K562 (cell line): ENCODE measurements at regions not wholly inside any gene's neighbourhood (a gene's known extent, or its start where the extent isn't known, plus 50 kb on each side); places are given as distances from the start of the nearest gene placed in this dataset.

ENCODE experiments used
- ATAC-seq: fragments of 200-7000 bp; cut with Tn5 transposase; 3 replicates; pipeline ENCODE4 v1.9.1; 2020; ENCODE audit warnings: moderate library complexity
- BruUV-seq: library from RNA; stranded (reverse); fragments of 400-500 nt; replicated peaks from 2 replicates; lab custom pipeline; 2021; lab: Mats Ljungman, UMichigan
- CTCF ChIA-PET: fragments of 300-600 bp; formaldehyde crosslinking; extraction: SDS; loops from one replicate; lab custom pipeline; 2021; ENCODE audit warnings: low intra/inter-chr PET ratio; lab: Yijun Ruan, JAX
- POLR2A ChIA-PET: fragments of 300-600, 350-650 bp; sonication (Branson Sonifier 250); formaldehyde crosslinking; extraction: SDS; loops from one replicate; lab custom pipeline; 2021; ENCODE audit warnings: antibody characterized with exemption, inconsistent platforms; lab: Yijun Ruan, JAX
- DNase-seq, 4 experiments: peaks; one replicate each; pipeline versions ENCODE4 v3.0.0 to v3.0.0-alpha.2; 2011 to 2018; ENCODE audit warnings: low spot score in 3 of 4, mixed read lengths in 3 of 4; ENCODE audit errors: extremely low read depth in 1 of 4
- FAIRE-seq: peaks from 2 replicates; lab custom pipeline; 2011; peaks lifted over from hg19 to GRCh38; lab: Jason Lieb, UNC
- H2AFZ ChIP-seq: 2 replicates; pipeline ENCODE4 v1.6.0; 2011; ENCODE audit warnings: low read depth, low read length, control low read depth, inconsistent platforms
- H3K27ac ChIP-seq: fragments of 200-600 bp; 3 replicates; pipeline ENCODE4 v1.8.0; 2011; ENCODE audit warnings: low read depth, mild to moderate bottlenecking, control low read depth, inconsistent platforms, low read length, moderate library complexity, mixed read lengths; ENCODE audit errors: extremely low read depth
- H3K27me3 ChIP-seq, 2 experiments: fragments of 300-600 bp in 1 of 2; 2 replicates in 1 of 2; 3 replicates in 1 of 2; pipeline versions ENCODE4 v1.6.0 to v1.8.0; 2011; ENCODE audit warnings: inconsistent platforms in 2 of 2, low read length in 2 of 2, mild to moderate bottlenecking in 1 of 2, mixed read lengths in 1 of 2, moderate library complexity in 1 of 2; ENCODE audit not compliant: control insufficient read depth in 2 of 2, insufficient read depth in 2 of 2
- H3K36me3 ChIP-seq: fragments of 300-600 bp; 3 replicates; pipeline ENCODE4 v1.8.0; 2011; ENCODE audit warnings: mild to moderate bottlenecking, low read length, inconsistent platforms; ENCODE audit not compliant: control insufficient read depth, insufficient read depth
- H3K4me1 ChIP-seq, 2 experiments: fragments of 200-600 bp in 1 of 2; replicated peaks in 1 of 2; 2 replicates in 1 of 2; 3 replicates in 1 of 2; pipeline versions ENCODE4 v1.5.1 to v1.8.0; 2011; ENCODE audit warnings: inconsistent platforms in 2 of 2, low read length in 2 of 2, mild to moderate bottlenecking in 1 of 2, mixed read lengths in 1 of 2, moderate library complexity in 1 of 2; ENCODE audit not compliant: control insufficient read depth in 2 of 2, insufficient read depth in 2 of 2
- H3K4me2 ChIP-seq: 2 replicates; pipeline ENCODE4 v1.6.1; 2011; ENCODE audit warnings: low read length, control low read depth, inconsistent platforms, mixed read lengths; ENCODE audit not compliant: insufficient read depth
- H3K4me3 ChIP-seq: fragments of 200-600 bp; sonication (generic), shearing (Covaris generic); 2 replicates; pipeline ENCODE4 v1.5.1; 2016; ENCODE audit warnings: control low read depth, inconsistent platforms
- H3K79me2 ChIP-seq: fragments of 200-600 bp; 3 replicates; pipeline ENCODE4 v1.8.0; 2011; ENCODE audit warnings: low read length, inconsistent platforms; ENCODE audit not compliant: control insufficient read depth, insufficient read depth
- H3K9ac ChIP-seq, 2 experiments: 2 replicates each; pipeline versions ENCODE4 v1.6.0 to v1.6.1; 2011; ENCODE audit warnings: low read depth in 2 of 2, low read length in 2 of 2, control low read depth in 1 of 2, inconsistent platforms in 1 of 2, mild to moderate bottlenecking in 1 of 2, mixed read lengths in 1 of 2; ENCODE audit not compliant: insufficient read depth in 1 of 2
- H3K9me1 ChIP-seq: one replicate; pipeline ENCODE4 v1.6.0; 2011; ENCODE audit warnings: inconsistent platforms, mild to moderate bottlenecking, low read length, moderate library complexity; ENCODE audit not compliant: control insufficient read depth, insufficient read depth
- H3K9me3 ChIP-seq: replicated peaks from 2 replicates; pipeline ENCODE4 v1.5.1; 2011; ENCODE audit warnings: low read depth, low read length, inconsistent platforms; ENCODE audit not compliant: control insufficient read depth, insufficient read depth
- H4K20me1 ChIP-seq: replicated peaks from 2 replicates; pipeline ENCODE4 v1.6.1; 2011; ENCODE audit warnings: low read length, inconsistent platforms, mixed read lengths; ENCODE audit not compliant: control insufficient read depth, insufficient read depth
- BRF2 ChIP-seq: IDR thresholded peaks from 3 replicates; pipeline ENCODE4 v1.6.1; 2011; ENCODE audit warnings: borderline replicate concordance, mild to moderate bottlenecking; ENCODE audit not compliant: insufficient read length, insufficient read depth
- DMBX1 ChIP-seq: fragments of 250-450 bp; sonication (Bioruptor Pico); IDR thresholded peaks from 2 replicates; pipeline ENCODE4 v1.8.0; 2022; ENCODE audit warnings: inconsistent platforms, mild to moderate bottlenecking, moderate library complexity, borderline replicate concordance
- HDAC2 ChIP-seq: fragments of 450-650 bp; IDR thresholded peaks from 2 replicates; pipeline ENCODE4 v1.6.1; 2016; ENCODE audit warnings: mild to moderate bottlenecking
- HNRNPUL1 ChIP-seq: fragments of 200-400 bp; formaldehyde crosslinking; IDR thresholded peaks from 2 replicates; pipeline ENCODE4 v1.6.1; 2017; ENCODE audit warnings: low read length
- NCOA1 ChIP-seq: fragments of 450-650 bp; IDR thresholded peaks from 2 replicates; pipeline ENCODE4 v1.6.1; 2016; ENCODE audit warnings: low read depth
- RUNX1 ChIP-seq: sonication (generic); IDR thresholded peaks from 2 replicates; pipeline ENCODE4 v1.6.1; 2016; ENCODE audit warnings: antibody characterized with exemption, low read depth
- SNRNP70 ChIP-seq: fragments of 200-400 bp; formaldehyde crosslinking; optimal IDR thresholded peaks from 2 replicates; pipeline ENCODE3; 2017; ENCODE audit warnings: low read depth, low read length
- STAT5A ChIP-seq: IDR thresholded peaks from 2 replicates; pipeline ENCODE4 v1.6.1; 2012; ENCODE audit warnings: low read length, inconsistent platforms, borderline replicate concordance
- TAF7 ChIP-seq: fragments of 450-650 bp; IDR thresholded peaks from 2 replicates; pipeline ENCODE4 v1.6.1; 2016; ENCODE audit warnings: missing genetic modification characterization, missing compliant biosample characterization
- TBP ChIP-seq: optimal IDR thresholded peaks from 2 replicates; pipeline ENCODE3; 2011; ENCODE audit warnings: low read depth, low read length, improper control_type of control experiment
- U2AF2 ChIP-seq: fragments of 200-400 bp; formaldehyde crosslinking; optimal IDR thresholded peaks from 2 replicates; pipeline ENCODE3; 2017; ENCODE audit warnings: low read depth, mild to moderate bottlenecking, low read length
- ZC3H8 ChIP-seq: fragments of 450-650 bp; IDR thresholded peaks from 2 replicates; pipeline ENCODE4 v1.6.1; 2017
- ZNF274 ChIP-seq: IDR thresholded peaks from 2 replicates; pipeline ENCODE4 v1.6.1; 2011; ENCODE audit warnings: low read depth, mild to moderate bottlenecking, low read length, moderate library complexity, borderline replicate concordance
- ZNF551 ChIP-seq: fragments of 250-450 bp; sonication (Bioruptor Pico); IDR thresholded peaks from 2 replicates; pipeline ENCODE4 v1.5.0; 2021; ENCODE audit warnings: mild to moderate bottlenecking, moderate library complexity
- ZNF609 ChIP-seq: sonication (generic); formaldehyde crosslinking; IDR thresholded peaks from 2 replicates; pipeline ENCODE4 v1.8.1; 2023; ENCODE audit warnings: missing genetic modification reagents, mild to moderate bottlenecking, borderline replicate concordance
- WGBS: fragments of 100-300 bp; shearing (Covaris generic); methylation state at CpG from one replicate; pipeline ENCODE4 v1.1.6; 2016; ENCODE audit warnings: low coverage, mixed read lengths; ENCODE audit not compliant: insufficient coverage; ENCODE audit errors: missing lambda C conversion rate; 5-methylcytosine and 5-hydroxymethylcytosine counted together
- in situ Hi-C: fragments of 300-500 bp; cut with MboI; formaldehyde crosslinking; loops from 4 replicates; pipeline ENCODE4 v1.15.0; 2018; ENCODE audit warnings: inconsistent platforms, mixed read lengths
- intact Hi-C: fragments of 100-400 bp; cut with micrococcal nuclease; formaldehyde crosslinking; loops from 2 replicates; pipeline ENCODE4 v1.14.2; 2022

GRCh38 chr13:111922086-111922485 is 144.9 kb upstream of the SOX1 start (continued):
- no peak for TF ChIP-seq BRF2

- Histone ChIP-seq H3K27me3 (peaks cover 0 to 46% of the 10 kb centered on the region in 2 experiments; a peak in 2 of 5 replicates), H3K79me2 (no peaks in the 10 kb centered on the region), H3K36me3 (no peaks in the 10 kb centered on the region), H3K4me1 (no peaks in the 10 kb centered on the region), H2AFZ (no peak overlapping the region), H4K20me1 (no peaks in the 10 kb centered on the region), H3K4me2 (no peak overlapping the region), H3K9ac (no peak overlapping the region), H3K9me1 (no peaks in the 10 kb centered on the region), H3K27ac (no peak overlapping the region), H3K9me3 (no peaks in the 10 kb centered on the region), H3K4me3 (no peak overlapping the region)
- no peak for FAIRE-seq
- BruUV-seq = no TSS peak
- intact Hi-C loops = no loop called here
- ChIA-PET CTCF (no interaction called here), POLR2A (no interaction called here)
- in situ Hi-C loops = no loop called here
- WGBS = 0% methylated on average over 4 of the region's 5 CpGs
- no peak for DNase-seq
- ATAC-seq = no peak
- TF ChIP-seq TAF7 (tag) (no peak), ZNF609 (CRISPR knock-in tag) (no peak), DMBX1 (CRISPR knock-in tag) (no peak), HDAC2 (no peak), ZC3H8 (no peak), TBP (no peak), HNRNPUL1 (no peak), NCOA1 (no peak), STAT5A (no peak), SNRNP70 (no peak), ZNF551 (CRISPR knock-in tag) (no peak), U2AF2 (no peak), RUNX1 (no peak), ZNF274 (no peak)
Measured at GRCh38 chr13:111923439-111923838, 143.5 kb upstream of the SOX1 start.
